Mucosa of stomach (tissue), 1 donor: ENCODE measurements at regions not wholly inside any gene's neighbourhood (a gene's known extent, or its start where the extent isn't known, plus 50 kb on each side); places are given as distances from the start of the nearest gene placed in this dataset.

ENCODE experiments used
- H3K27me3 ChIP-seq: one replicate; pipeline ENCODE4 v1.7.0; 2013; ENCODE audit warnings: mild to moderate bottlenecking, low read length; ENCODE audit not compliant: control insufficient read depth, insufficient read depth
- H3K36me3 ChIP-seq: one replicate; pipeline ENCODE4 v1.7.0; 2013; ENCODE audit warnings: low read length; ENCODE audit not compliant: control insufficient read depth, insufficient read depth
- H3K4me1 ChIP-seq: one replicate; pipeline ENCODE4 v1.7.0; 2013; ENCODE audit warnings: mild to moderate bottlenecking, low read length; ENCODE audit not compliant: control insufficient read depth, insufficient read depth
- H3K4me3 ChIP-seq: one replicate; pipeline ENCODE4 v1.7.0; 2013; ENCODE audit warnings: low read length
- H3K9ac ChIP-seq: one replicate; pipeline ENCODE4 v1.7.0; 2013; ENCODE audit warnings: mild to moderate bottlenecking, low read length, moderate library complexity
- H3K9me3 ChIP-seq: one replicate; pipeline ENCODE4 v1.7.0; 2013; ENCODE audit warnings: mild to moderate bottlenecking, low read length, moderate library complexity; ENCODE audit not compliant: control insufficient read depth
- donor health status: Pancreatic carcinoma.

DNA sequence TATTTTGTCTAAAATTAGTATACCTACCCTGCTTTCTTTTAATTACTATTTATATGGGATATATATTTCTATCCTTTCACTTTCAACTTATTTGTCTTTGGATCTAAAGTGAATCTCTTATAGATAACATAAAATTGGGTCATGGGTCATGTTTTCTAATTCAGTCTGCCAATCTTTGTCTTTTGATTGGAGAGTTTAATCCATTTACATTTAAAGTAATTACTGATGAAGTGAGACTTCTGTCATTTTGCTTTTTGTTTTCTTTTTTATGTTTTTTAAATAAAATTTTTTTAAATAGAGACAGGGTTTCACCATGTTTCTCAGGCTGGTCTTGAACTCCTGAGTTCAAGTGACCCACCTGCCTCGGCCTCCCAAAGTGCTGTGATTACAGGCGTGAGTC, 50.5 kb upstream of the PRDM1 start:
- Histone ChIP-seq H3K27me3 (no peaks in the 10 kb centered on the region), H3K4me3 (no peak overlapping the region), H3K4me1 (no peaks in the 10 kb centered on the region), H3K36me3 (no peaks in the 10 kb centered on the region), H3K9me3 (no peaks in the 10 kb centered on the region), H3K9ac (no peak overlapping the region)

DNA sequence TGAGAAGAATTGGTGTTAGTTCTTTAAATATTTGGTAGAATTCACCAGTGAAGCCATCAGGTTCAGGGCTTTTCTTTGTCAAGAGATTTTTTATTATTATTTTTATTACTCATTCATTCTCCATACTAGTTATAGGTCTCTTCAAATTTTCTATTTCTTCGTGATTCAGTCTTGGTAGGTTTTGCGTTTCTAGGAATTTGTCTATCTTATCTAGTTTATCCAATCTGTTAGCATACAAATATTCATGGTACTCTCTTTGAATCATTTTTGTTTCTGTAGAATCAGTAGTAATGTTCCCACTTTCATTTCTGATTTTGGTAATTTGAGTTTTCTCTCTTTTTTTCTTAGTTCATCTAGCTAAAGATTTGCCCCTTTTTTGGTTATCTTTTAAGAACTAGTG, 52.3 kb upstream of the PRDM1 start:
- Histone ChIP-seq H3K4me3 (no peak overlapping the region), H3K4me1 (no peaks in the 10 kb centered on the region), H3K9me3 (no peaks in the 10 kb centered on the region), H3K36me3 (no peaks in the 10 kb centered on the region), H3K27me3 (no peaks in the 10 kb centered on the region), H3K9ac (no peak overlapping the region)

DNA sequence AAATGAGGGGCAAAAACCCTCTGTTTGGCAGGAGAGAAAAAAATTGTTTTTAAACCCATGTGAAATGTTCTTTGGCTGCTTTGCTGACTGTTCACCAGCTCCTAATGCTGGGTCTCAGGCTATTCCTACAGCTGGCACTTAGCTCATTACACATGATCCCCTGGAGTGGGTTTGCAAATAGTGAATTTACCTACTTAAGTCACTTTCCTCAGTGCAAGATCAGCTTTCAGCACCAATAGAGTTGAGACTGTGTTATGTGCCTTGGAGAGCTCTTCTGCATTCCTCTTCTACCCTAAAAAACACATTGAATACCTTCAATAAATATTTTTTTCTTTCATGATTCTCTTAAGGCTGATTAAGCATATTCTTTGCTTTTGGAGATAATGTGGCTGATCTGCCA, 58.4 kb upstream of the PRDM1 start:
- no peaks in the 10 kb centered on the region for H3K4me1 ChIP-seq
- H3K4me3 ChIP-seq = no peak overlapping the region

GRCh38 chr6:106026748-106027715, 59.1 kb upstream of the PRDM1 start:
- H3K4me3 ChIP-seq = no peak overlapping the region

More for the DNA sequence above, 58.4 kb upstream of the PRDM1 start:
- H3K9me3 ChIP-seq = no peaks in the 10 kb centered on the region
- no peaks in the 10 kb centered on the region for H3K27me3 ChIP-seq
- H3K36me3 ChIP-seq = no peaks in the 10 kb centered on the region
- no peak overlapping the region for H3K9ac ChIP-seq

DNA sequence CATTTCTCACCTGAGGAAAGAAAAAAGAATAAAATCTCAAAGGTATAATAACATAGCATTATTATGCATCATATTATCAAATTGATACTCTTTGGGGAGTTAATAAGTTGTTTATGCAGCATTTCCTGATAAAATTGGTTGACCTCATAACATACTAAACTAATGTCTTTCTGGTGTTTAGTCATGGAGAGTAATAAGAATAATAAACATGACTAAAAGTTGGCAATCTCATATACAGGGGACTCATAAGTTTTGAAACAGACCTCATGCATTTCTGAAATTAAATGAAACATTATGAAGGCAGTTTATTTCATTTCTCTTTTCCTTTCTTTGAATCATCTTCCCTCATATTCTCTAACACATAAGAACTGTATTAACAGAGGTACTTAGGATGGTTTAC, 60.5 kb upstream of the PRDM1 start:
- Histone ChIP-seq H3K4me3 (no peak overlapping the region), H3K36me3 (no peaks in the 10 kb centered on the region), H3K9ac (no peak overlapping the region), H3K27me3 (no peaks in the 10 kb centered on the region), H3K9me3 (no peaks in the 10 kb centered on the region), H3K4me1 (no peaks in the 10 kb centered on the region)

More at GRCh38 chr6:106026748-106027715, 59.1 kb upstream of the PRDM1 start:
- Histone ChIP-seq H3K4me1 (no peaks in the 10 kb centered on the region), H3K9me3 (no peaks in the 10 kb centered on the region), H3K27me3 (no peaks in the 10 kb centered on the region), H3K36me3 (no peaks in the 10 kb centered on the region), H3K9ac (no peak overlapping the region)

- no peaks in the 10 kb centered on the region for H3K27me3 ChIP-seq
- H3K4me3 ChIP-seq = no peak overlapping the region
- no peaks in the 10 kb centered on the region for H3K4me1 ChIP-seq
- H3K9ac ChIP-seq = no peak overlapping the region
- H3K36me3 ChIP-seq = no peaks in the 10 kb centered on the region
- no peaks in the 10 kb centered on the region for H3K9me3 ChIP-seq
Measured at GRCh38 chr6:106022801-106023200, 63.3 kb upstream of the PRDM1 start.

- Histone ChIP-seq H3K36me3 (no peaks in the 10 kb centered on the region), H3K27me3 (peaks cover 3% of the 10 kb centered on the region), H3K4me1 (no peaks in the 10 kb centered on the region), H3K9me3 (no peaks in the 10 kb centered on the region), H3K9ac (no peak overlapping the region), H3K4me3 (no peak overlapping the region)
Measured at GRCh38 chr6:106017454-106017853, 68.7 kb upstream of the PRDM1 start.

GRCh38 chr6:106014955-106015354, 71.2 kb upstream of the PRDM1 start:
- Histone ChIP-seq H3K36me3 (no peaks in the 10 kb centered on the region), H3K27me3 (peaks cover 3% of the 10 kb centered on the region), H3K9ac (no peak overlapping the region), H3K4me3 (no peak overlapping the region), H3K4me1 (no peaks in the 10 kb centered on the region), H3K9me3 (no peaks in the 10 kb centered on the region)

DNA sequence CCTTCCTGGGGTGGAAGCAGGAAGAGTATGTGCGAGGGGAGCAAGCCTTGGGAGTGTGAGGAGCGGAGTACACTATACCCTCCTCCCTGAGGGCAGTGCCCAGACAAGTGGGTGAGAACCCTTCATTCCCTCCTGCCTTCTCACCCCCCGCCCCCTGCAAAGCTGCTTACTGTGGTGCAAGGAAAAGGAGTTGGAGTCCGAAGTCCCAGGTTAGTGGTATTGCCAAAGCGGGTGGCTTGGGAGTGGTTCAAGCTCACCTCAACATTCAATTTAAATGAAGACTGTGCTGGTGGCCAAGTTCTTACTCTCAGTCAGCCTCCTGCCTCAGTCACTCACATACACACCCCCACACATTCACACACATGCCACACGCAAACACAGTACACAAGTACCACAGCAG, 74.7 kb upstream of the PRDM1 start:
- Histone ChIP-seq H3K36me3 (no peaks in the 10 kb centered on the region), H3K9me3 (no peaks in the 10 kb centered on the region), H3K4me3 (no peak overlapping the region), H3K27me3 (peaks cover 4% of the 10 kb centered on the region), H3K9ac (no peak overlapping the region), H3K4me1 (no peaks in the 10 kb centered on the region)

DNA sequence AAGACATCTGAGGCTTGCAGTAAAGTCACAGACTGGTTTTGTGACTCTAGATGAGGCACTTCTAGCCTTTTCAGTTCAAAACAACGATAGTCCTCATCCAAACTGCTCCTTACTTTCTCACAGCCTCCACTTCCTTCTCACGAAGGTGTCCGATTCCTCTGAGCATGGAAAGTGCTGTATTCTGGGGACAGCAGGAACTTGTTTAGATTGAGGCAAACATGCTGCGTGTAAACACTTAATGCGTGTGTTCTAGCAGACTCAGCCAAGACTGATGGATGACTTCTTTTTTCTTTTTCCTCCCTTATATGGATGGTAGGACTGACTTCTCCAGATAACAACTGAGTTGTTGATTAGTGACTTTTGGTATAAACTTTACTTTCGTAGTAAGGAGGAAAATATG, 80.2 kb upstream of the PRDM1 start:
- no peaks in the 10 kb centered on the region for H3K4me1 ChIP-seq
- no peaks in the 10 kb centered on the region for H3K9me3 ChIP-seq
- H3K27me3 ChIP-seq = peaks cover 10% of the 10 kb centered on the region
- H3K4me3 ChIP-seq = no peak overlapping the region
- H3K9ac ChIP-seq = no peak overlapping the region
- no peaks in the 10 kb centered on the region for H3K36me3 ChIP-seq

DNA sequence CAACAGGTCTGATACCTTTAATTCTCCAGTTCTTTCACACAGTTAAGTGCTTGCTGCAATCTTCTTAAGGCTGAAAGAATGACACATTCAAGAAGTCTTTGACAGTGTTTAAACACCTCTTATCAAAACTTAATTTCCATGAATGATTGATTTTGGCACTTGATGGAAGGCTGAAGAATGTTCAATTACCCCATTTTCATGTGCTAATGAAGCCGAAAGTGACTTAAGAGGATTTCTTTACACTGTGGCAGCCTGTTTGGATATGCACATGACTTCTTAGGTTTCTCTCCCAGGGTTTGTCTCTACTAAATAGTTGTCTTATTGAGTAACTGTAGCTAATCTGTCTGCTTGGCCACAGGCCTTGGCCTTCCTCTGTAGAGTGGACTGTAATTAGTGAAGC, 81.1 kb upstream of the PRDM1 start:
- Histone ChIP-seq H3K9ac (no peak overlapping the region), H3K36me3 (no peaks in the 10 kb centered on the region), H3K27me3 (peaks cover 10% of the 10 kb centered on the region), H3K4me1 (no peaks in the 10 kb centered on the region), H3K4me3 (no peak overlapping the region), H3K9me3 (no peaks in the 10 kb centered on the region)

DNA sequence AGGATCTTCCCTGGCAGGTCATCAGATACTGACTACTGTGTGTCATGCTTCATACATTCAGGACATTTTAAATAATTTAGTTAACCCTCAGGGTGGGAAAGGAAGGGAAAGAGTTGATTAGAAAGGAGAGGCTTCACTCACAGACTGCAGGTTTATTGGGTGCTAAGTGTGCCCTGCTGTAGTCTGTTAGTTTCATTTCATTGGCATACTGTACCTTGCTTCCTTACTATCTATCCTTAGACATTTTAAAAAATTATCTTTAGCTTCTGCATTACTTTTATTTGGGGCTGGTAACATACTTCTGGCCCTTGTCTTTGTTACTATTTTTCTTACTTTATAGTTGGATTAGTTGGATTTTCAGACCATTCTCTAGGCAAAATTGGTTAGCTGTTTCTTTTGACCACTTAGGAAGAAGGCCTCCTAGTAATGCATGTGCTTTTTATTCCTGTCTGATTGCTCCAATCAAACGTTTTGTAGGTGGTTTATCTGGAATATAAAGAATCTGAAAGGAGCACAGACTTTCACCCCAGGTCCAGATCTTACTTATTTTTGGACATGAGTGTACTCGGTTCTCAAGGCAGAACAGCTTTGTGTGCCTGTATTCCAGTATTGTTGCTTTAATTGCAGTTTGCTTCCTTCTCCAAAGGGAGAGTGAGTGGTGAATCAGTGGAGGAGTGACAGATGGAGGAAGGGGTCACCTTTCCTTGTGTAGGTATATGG, 82.7 kb upstream of the PRDM1 start:
- Histone ChIP-seq H3K9ac (no peak overlapping the region), H3K4me1 (no peaks in the 10 kb centered on the region), H3K4me3 (no peak overlapping the region), H3K9me3 (no peaks in the 10 kb centered on the region), H3K36me3 (no peaks in the 10 kb centered on the region), H3K27me3 (peaks cover 10% of the 10 kb centered on the region)
